Effector memory CD8-positive, alpha-beta T cell (primary cell): ENCODE measurements at regions not wholly inside any gene's neighbourhood (a gene's known extent, or its start where the extent isn't known, plus 50 kb on each side); places are given as distances from the start of the nearest gene placed in this dataset.
A peak's percentile ranks its signal among the peaks of the same experiment; 100 is the strongest.
"Not testable (repeated sequence)": the region's sequence is repeated elsewhere in the genome, so short reads cannot be mapped to it uniquely, and the experiment has no call there.

Source experiments
- ATAC-seq: fragments of 150-1000 bp; cut with Tn5 transposase; replicated peaks from 2 replicates; pipeline ENCODE4 v1.10.0; 2021; ENCODE audit warnings: mild to moderate bottlenecking, moderate library complexity
- DNase-seq, 3 experiments: peaks; one replicate each; pipeline ENCODE4 v3.0.0; 2021
- H3K27ac Mint-ChIP-seq, 2 donors: one replicate each; pipeline ENCODE4 v1.8.0; 2022; ENCODE audit warnings: mild to moderate bottlenecking in 2 of 2, mixed read lengths in 2 of 2, moderate library complexity in 2 of 2
- H3K27me3 Mint-ChIP-seq, 2 donors: one replicate each; pipeline ENCODE4 v1.8.0; 2022; ENCODE audit warnings: mixed read lengths in 2 of 2
- H3K36me3 Mint-ChIP-seq: one replicate; pipeline ENCODE4 v1.8.0; 2022; ENCODE audit warnings: mild to moderate bottlenecking, moderate library complexity, mixed read lengths; ENCODE audit not compliant: insufficient read depth
- H3K4me1 Mint-ChIP-seq, 2 donors: one replicate each; pipeline ENCODE4 v1.8.0; 2022; ENCODE audit warnings: low read depth in 2 of 2, mixed read lengths in 2 of 2
- H3K4me3 Mint-ChIP-seq, 2 donors: one replicate each; pipeline ENCODE4 v1.8.0; 2022; ENCODE audit warnings: mild to moderate bottlenecking in 2 of 2, mixed read lengths in 2 of 2, moderate library complexity in 2 of 2
- H3K9me3 Mint-ChIP-seq, 2 donors: one replicate each; pipeline ENCODE4 v1.8.0; 2022; ENCODE audit warnings: mixed read lengths in 2 of 2

DNA sequence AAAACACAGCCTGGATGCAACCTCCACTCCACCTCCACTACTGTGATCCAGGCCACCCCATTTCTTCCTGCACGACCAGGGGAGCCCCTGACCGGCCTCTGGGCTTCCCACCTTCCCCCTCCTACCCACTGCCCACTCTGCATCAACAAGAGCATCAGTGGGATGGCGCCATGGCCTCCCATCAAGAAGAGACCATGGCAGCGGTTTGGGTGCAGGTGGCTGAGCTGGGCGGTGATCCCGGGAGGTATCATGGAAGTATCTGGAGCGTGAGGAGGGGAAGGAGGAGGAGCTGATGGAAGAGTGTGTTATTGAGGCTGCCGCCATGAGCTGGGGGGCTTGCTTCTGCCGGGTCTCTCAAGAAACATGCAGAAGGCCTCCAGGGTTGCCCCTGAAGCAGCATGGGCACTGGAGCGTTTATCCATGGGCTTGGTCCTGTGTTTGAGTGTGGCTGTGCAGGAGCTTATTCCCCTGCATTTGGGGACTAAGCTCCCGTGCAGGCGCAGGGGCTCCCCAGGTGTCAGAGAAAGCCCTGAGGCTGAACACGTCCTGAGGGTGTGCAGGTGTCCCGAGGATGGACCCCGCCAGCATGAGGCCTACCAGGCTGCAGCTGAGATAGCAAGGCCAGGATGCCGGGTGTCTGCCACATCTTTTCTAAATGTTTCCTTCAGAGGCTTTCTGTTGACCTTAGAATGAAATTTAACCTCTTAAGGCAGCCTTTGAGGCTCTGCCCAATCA lies 99.2 kb upstream of the PCBD1 start:
- DNase-seq (no peak), ATAC-seq (no peak)
- Mint-ChIP-seq H3K4me3 (no peak overlapping the region), H3K9me3 (no peaks in the 10 kb centered on the region), H3K4me1 (peaks cover 21 to 34% of the 10 kb centered on the region in 2 donors), H3K36me3 (no peaks in the 10 kb centered on the region), H3K27me3 (peaks cover 0 to 6% of the 10 kb centered on the region in 2 donors), H3K27ac (no peak overlapping the region)

DNA sequence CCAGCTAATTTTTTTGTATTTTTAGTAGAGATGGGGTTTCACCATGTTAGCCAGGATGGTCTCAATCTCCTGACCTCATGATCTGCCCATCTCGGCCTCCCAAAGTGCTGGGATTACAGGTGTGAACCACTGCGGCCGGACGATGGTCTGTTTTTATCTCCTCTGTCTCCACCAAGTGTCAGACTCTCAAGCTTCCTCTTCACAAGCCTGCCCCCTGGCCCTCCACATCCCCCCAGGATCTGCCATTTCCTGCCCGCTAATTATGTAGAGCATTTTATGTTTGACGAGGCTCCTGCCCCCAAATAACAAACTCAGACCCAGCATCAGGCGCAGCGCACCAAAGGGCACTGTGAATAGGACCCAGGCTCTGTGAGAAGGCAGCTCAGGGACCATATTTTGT lies 101.8 kb upstream of the PCBD1 start:
- Mint-ChIP-seq H3K4me1 (peaks cover 12 to 22% of the 10 kb centered on the region in 2 donors), H3K27me3 (peaks cover 0 to 17% of the 10 kb centered on the region in 2 donors), H3K27ac (peak overlapping the region; percentile 7 to 60)
- not testable (repeated sequence) for H3K36me3 Mint-ChIP-seq, H3K9me3 Mint-ChIP-seq, DNase-seq, ATAC-seq, H3K4me3 Mint-ChIP-seq

- Mint-ChIP-seq H3K36me3 (no peaks in the 10 kb centered on the region), H3K4me1 (peaks cover 11 to 17% of the 10 kb centered on the region in 2 donors), H3K27ac (no peak overlapping the region), H3K27me3 (peaks cover 0 to 20% of the 10 kb centered on the region in 2 donors), H3K9me3 (no peaks in the 10 kb centered on the region), H3K4me3 (no peak overlapping the region)
- ATAC-seq, result no peak
- DNase-seq, result no peak
Measured at GRCh38 chr10:70990681-70991080, 102.3 kb upstream of the PCBD1 start.

GRCh38 chr10:70991140-70992124 lies 103.1 kb upstream of the PCBD1 start:
- H3K9me3 Mint-ChIP-seq, result no peaks in the 10 kb centered on the region
- peaks cover 4 to 27% of the 10 kb centered on the region in 2 donors for H3K27me3 Mint-ChIP-seq
- no peak for DNase-seq
- no peak overlapping the region for H3K4me3 Mint-ChIP-seq
- no peaks in the 10 kb centered on the region for H3K36me3 Mint-ChIP-seq
- no peak for ATAC-seq
- no peak overlapping the region for H3K27ac Mint-ChIP-seq
- peaks cover 5 to 9% of the 10 kb centered on the region in 2 donors for H3K4me1 Mint-ChIP-seq

DNA sequence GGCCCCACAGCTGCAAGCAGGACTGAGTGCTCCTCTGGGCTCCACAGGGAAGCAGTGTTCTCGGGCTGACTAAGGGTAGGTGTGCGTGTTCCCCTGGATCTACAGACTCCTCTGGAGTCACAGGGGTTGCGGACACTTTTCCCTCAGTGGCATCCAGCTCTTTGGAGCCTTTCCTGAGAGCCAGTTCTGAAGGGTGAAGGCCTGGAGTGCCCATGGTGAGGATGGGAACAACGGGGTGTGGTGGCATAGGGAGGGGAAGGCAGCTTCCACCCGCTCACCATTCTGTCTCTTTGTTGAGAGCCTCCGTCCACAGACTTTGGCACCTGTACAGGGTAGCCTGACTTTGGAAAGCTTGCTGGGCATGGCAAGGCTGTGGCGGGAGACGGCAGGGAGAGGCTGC lies 104.1 kb upstream of the PCBD1 start:
- Mint-ChIP-seq H3K27ac (no peak overlapping the region), H3K36me3 (no peaks in the 10 kb centered on the region), H3K4me3 (no peak overlapping the region), H3K4me1 (peaks cover 0 to 7% of the 10 kb centered on the region in 2 donors), H3K9me3 (no peaks in the 10 kb centered on the region), H3K27me3 (peaks cover 10 to 37% of the 10 kb centered on the region in 2 donors)
- no peak for DNase-seq
- no peak for ATAC-seq

DNA sequence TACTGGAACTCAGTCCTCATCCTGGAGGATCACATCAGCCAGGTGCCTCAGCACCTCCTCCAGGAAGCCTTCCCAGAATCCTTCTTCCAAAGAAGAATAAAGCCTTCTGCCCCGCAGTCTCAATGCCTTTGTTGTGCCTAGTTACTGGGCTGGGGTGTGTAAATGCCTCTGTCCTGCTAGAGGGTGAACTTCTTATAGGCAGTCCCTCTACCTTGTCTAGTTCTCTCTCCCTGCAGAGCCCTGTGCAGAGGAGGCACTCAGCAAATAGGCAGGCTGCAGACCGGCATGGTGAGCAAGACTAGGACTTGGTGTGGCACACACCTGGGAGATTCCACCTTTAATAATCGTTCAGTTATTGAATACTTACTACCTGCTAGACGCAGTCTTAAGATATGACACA lies 104.7 kb upstream of the PCBD1 start:
- Mint-ChIP-seq H3K27ac (no peak overlapping the region), H3K4me1 (peaks cover 0 to 6% of the 10 kb centered on the region in 2 donors), H3K4me3 (no peak overlapping the region)

DNA sequence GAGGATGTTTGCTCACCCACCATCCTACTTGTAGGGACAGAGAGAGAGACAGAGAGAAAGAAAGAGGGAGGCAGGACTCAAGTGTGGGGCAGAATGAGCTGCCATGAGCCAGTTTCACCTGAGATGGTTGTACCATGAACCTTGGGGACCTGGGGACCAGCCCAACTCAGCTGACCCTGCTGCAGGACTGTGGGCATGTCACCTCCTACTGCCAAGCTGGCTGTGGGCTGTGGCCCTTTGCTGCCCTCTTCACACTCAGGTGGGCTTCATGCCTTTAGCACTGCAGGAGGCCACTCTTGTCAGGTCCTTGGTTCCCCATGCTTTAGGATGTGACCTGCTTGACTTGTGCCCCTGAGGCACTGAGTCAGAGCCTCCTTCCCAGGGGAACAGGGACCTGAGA lies 108.2 kb upstream of the PCBD1 start:
- ATAC-seq, result no peak
- H3K36me3 Mint-ChIP-seq, result no peaks in the 10 kb centered on the region
- no peak overlapping the region for H3K4me3 Mint-ChIP-seq
- H3K27ac Mint-ChIP-seq, result no peak overlapping the region
- no peaks in the 10 kb centered on the region for H3K4me1 Mint-ChIP-seq
- peaks cover 31 to 43% of the 10 kb centered on the region in 2 donors for H3K27me3 Mint-ChIP-seq
- no peak for DNase-seq
- H3K9me3 Mint-ChIP-seq, result peaks cover 0 to 7% of the 10 kb centered on the region in 2 donors

More for the DNA sequence above, 104.7 kb upstream of the PCBD1 start:
- Mint-ChIP-seq H3K9me3 (no peaks in the 10 kb centered on the region), H3K27me3 (peaks cover 12 to 43% of the 10 kb centered on the region in 2 donors), H3K36me3 (no peaks in the 10 kb centered on the region)
- DNase-seq, result no peak
- no peak for ATAC-seq

DNA sequence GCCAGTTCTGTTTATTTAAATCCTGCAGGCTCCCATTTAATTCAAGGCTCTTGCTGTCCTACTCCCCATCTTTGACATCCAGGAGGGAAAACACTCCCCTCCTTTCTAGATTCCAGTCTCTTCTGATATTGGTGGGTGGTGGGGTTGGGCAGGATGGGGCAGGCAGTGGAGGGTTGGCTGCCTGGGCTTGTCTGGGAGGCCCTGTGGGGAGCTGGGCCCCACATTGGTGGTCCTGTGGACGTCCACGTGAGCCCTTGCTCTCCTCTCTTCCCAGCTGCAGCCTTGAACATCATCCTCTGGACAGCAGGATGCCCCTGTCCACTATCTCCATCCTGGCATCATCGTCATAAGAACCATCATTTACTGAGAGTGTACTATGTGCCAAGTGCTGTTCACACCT lies 108.9 kb upstream of the PCBD1 start:
- Mint-ChIP-seq H3K36me3 (no peaks in the 10 kb centered on the region), H3K4me1 (no peaks in the 10 kb centered on the region), H3K27me3 (peaks cover 31 to 40% of the 10 kb centered on the region in 2 donors), H3K27ac (no peak overlapping the region), H3K4me3 (no peak overlapping the region), H3K9me3 (peaks cover 0 to 7% of the 10 kb centered on the region in 2 donors)
- ATAC-seq (no peak), DNase-seq (no peak)

DNA sequence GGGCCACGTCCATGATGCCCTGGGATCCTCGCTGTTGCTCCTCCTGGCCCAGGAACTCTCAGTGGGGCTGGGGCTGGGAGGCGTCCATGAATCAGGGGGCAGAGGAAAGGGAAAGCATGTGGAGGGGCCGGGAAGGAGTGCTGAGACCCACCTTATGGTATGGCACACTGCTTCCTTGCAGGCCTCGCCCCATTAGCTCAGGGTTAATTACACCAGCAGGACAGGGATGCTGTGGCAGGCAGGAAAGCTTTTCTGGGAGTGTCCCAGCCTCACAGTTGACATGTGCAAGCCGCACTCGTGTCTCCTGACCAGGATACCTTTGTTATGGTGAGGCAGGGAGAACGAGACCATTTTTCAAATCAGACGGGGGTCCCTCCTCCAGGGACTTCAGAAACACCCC lies 109.7 kb upstream of the PCBD1 start:
- peaks cover 31 to 35% of the 10 kb centered on the region in 2 donors for H3K27me3 Mint-ChIP-seq
- no peak overlapping the region for H3K27ac Mint-ChIP-seq
- H3K9me3 Mint-ChIP-seq, result peaks cover 0 to 7% of the 10 kb centered on the region in 2 donors
- no peaks in the 10 kb centered on the region for H3K36me3 Mint-ChIP-seq
- no peak for DNase-seq
- no peaks in the 10 kb centered on the region for H3K4me1 Mint-ChIP-seq
- no peak overlapping the region for H3K4me3 Mint-ChIP-seq
- ATAC-seq, result no peak

GRCh38 chr10:71001470-71001869 lies 113.1 kb upstream of the PCBD1 start:
- Mint-ChIP-seq H3K27ac (no peak overlapping the region), H3K4me1 (no peaks in the 10 kb centered on the region), H3K27me3 (peaks cover 27 to 47% of the 10 kb centered on the region in 2 donors), H3K36me3 (no peaks in the 10 kb centered on the region), H3K4me3 (no peak overlapping the region), H3K9me3 (peaks cover 0 to 7% of the 10 kb centered on the region in 2 donors)
- DNase-seq, result no peak
- ATAC-seq, result no peak

DNA sequence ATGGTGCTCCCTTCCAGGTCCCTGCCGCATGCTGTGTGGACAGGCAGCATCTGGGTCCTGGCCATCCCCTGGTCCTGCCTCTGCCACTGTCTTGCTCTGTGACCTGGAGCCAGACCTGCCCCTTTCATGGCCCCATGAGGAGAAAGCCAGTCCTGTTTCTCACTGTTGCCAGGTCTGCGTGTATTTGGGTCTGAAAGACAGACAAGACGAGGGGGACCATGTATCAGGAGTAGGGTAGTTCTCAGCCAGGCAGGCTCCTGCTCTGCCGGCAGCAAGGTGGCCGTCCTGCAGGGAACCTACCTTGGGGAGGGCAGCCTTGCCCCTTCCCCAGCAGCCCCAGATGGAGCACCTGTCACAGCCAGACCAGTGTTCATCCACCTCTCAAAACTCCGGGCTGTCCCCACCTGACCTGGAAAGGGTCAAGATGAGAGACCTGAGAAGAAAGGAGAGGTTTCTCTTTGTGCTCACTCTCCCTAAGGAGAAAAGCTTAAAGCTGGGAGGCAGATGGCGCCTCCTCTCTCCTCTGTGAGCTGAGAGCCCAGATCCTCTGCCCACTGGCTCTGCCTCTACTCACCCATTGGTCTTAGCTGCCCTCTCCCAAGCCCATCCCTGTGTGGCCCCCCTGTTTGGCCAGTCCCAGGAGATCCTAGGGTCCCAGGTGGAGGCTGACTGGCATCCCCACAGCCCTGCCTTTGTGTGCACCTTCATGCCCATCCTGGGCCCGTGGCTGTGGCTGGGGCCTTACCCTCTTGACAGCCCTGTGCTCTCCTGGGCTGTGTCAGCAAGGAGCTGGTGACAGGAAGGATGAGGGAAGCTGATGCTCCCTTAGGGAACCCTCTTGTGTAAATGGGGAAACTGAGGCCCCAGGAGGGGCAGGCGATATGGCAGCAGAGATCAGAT lies 116.1 kb upstream of the PCBD1 start:
- no peak for ATAC-seq
- H3K4me3 Mint-ChIP-seq, result no peak overlapping the region
- no peak for DNase-seq
- H3K36me3 Mint-ChIP-seq, result no peaks in the 10 kb centered on the region
- peaks cover 0 to 2% of the 10 kb centered on the region in 2 donors for H3K4me1 Mint-ChIP-seq
- no peak overlapping the region for H3K27ac Mint-ChIP-seq
- peaks cover 19 to 53% of the 10 kb centered on the region in 2 donors for H3K27me3 Mint-ChIP-seq
- peaks cover 0 to 5% of the 10 kb centered on the region in 2 donors for H3K9me3 Mint-ChIP-seq

GRCh38 chr10:71005337-71006305 lies 117.3 kb upstream of the PCBD1 start:
- no peak overlapping the region for H3K4me3 Mint-ChIP-seq
- H3K9me3 Mint-ChIP-seq, result no peaks in the 10 kb centered on the region
- H3K4me1 Mint-ChIP-seq, result peaks cover 0 to 2% of the 10 kb centered on the region in 2 donors
- DNase-seq, result no peak
- no peak overlapping the region for H3K27ac Mint-ChIP-seq
- H3K27me3 Mint-ChIP-seq, result peaks cover 13 to 55% of the 10 kb centered on the region in 2 donors
- no peak for ATAC-seq
- no peaks in the 10 kb centered on the region for H3K36me3 Mint-ChIP-seq
